Body of pancreas (tissue), 4 donors: ENCODE measurements at regions not wholly inside any gene's neighbourhood (a gene's known extent, or its start where the extent isn't known, plus 50 kb on each side); places are given as distances from the start of the nearest gene placed in this dataset.

Experiments used
- ATAC-seq: fragments of 150-250 bp; one replicate; pipeline ENCODE4 v1.9.1; 2016
- DNase-seq, 4 donors: peaks; one replicate each; pipeline ENCODE4 v3.0.0-alpha.2; 2019
- H3K27ac ChIP-seq, 4 donors: fragments of 200-600 bp; sonication (generic); 1 replicate in 3 of 4; 2 replicates in 1 of 4; pipeline versions ENCODE4 v1.5.1 to v1.6.1; 2016 to 2019; ENCODE audit warnings: mild to moderate bottlenecking in 1 of 4, mixed read lengths in 1 of 4, moderate library complexity in 1 of 4
- H3K27me3 ChIP-seq, 2 donors: fragments of 200-600 bp; sonication (generic); one replicate each; pipeline ENCODE4 v1.6.0; 2016; ENCODE audit warnings: mild to moderate bottlenecking in 1 of 2
- H3K36me3 ChIP-seq, 2 donors: fragments of 200-600 bp; sonication (generic); replicated peaks in 1 of 2; 2 replicates each; pipeline ENCODE4 v1.5.1; 2016; ENCODE audit warnings: low read depth in 2 of 2; ENCODE audit not compliant: insufficient read depth in 1 of 2
- H3K4me1 ChIP-seq: fragments of 200-600 bp; sonication (generic); one replicate; pipeline ENCODE4 v1.6.0; 2016
- H3K4me3 ChIP-seq, 2 donors: fragments of 200-600 bp; sonication (generic); 1 replicate in 1 of 2; 2 replicates in 1 of 2; pipeline ENCODE4 v1.5.1; 2016 to 2019
- H3K9me3 ChIP-seq, 3 donors: fragments of 200-600 bp; sonication (generic); 1 replicate in 2 of 3; 2 replicates in 1 of 3; pipeline ENCODE4 v1.5.1; 2016
- POLR2A ChIP-seq, 3 donors: fragments of 450-650 bp; IDR thresholded peaks; one replicate each; pipeline ENCODE4 v1.6.1; 2016; ENCODE audit warnings: antibody characterized with exemption in 3 of 3, mild to moderate bottlenecking in 2 of 3
- WGBS, 2 donors: methylation state at CpG; one replicate each; pipeline ENCODE4 v1.1.5; 2017; 5-methylcytosine and 5-hydroxymethylcytosine counted together
- intact Hi-C: fragments of 100-400 bp; cut with DNase I; formaldehyde crosslinking; loops from one replicate; pipeline ENCODE4 v1.15.1; 2023
- TF ChIP-seq, protein P1 (sequence below), 7 experiments: fragments of 450-650 bp in 4 of 7; fragments of 200-600 bp in 3 of 7; sonication (generic) in 3 of 7; IDR thresholded peaks; one replicate each; pipeline ENCODE4 v1.5.1; 2016 to 2019; ENCODE audit warnings: antibody characterized with exemption in 7 of 7

GRCh38 chr15:53833134-53833624, 73.7 kb upstream of the WDR72 start:
- Histone ChIP-seq H3K27ac (no peak overlapping the region), H3K9me3 (no peaks in the 10 kb centered on the region), H3K36me3 (no peaks in the 10 kb centered on the region), H3K27me3 (no peaks in the 10 kb centered on the region), H3K4me1 (peaks cover 7% of the 10 kb centered on the region), H3K4me3 (no peak overlapping the region)
- WGBS, 2 donors: 26 to 29% methylated on average over 4 of the region's 4 CpGs
- ATAC-seq: no peak
- peak in 3 of 4 donors; percentile 19 to 31 (median 19) for DNase-seq
- intact Hi-C loops: no loop called here
- TF ChIP-seq, protein P1, sequence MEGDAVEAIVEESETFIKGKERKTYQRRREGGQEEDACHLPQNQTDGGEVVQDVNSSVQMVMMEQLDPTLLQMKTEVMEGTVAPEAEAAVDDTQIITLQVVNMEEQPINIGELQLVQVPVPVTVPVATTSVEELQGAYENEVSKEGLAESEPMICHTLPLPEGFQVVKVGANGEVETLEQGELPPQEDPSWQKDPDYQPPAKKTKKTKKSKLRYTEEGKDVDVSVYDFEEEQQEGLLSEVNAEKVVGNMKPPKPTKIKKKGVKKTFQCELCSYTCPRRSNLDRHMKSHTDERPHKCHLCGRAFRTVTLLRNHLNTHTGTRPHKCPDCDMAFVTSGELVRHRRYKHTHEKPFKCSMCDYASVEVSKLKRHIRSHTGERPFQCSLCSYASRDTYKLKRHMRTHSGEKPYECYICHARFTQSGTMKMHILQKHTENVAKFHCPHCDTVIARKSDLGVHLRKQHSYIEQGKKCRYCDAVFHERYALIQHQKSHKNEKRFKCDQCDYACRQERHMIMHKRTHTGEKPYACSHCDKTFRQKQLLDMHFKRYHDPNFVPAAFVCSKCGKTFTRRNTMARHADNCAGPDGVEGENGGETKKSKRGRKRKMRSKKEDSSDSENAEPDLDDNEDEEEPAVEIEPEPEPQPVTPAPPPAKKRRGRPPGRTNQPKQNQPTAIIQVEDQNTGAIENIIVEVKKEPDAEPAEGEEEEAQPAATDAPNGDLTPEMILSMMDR (IDR thresholded peaks at IDR 0.05): no peak
- no peak for TF ChIP-seq POLR2A (IDR thresholded peaks at IDR 0.05)

GRCh38 chr15:53831907-53832770, 72.7 kb upstream of the WDR72 start:
- H3K27ac ChIP-seq: no peak overlapping the region
- 69 to 70% methylated on average over 5 of the region's 5 CpGs for WGBS, 2 donors

DNA sequence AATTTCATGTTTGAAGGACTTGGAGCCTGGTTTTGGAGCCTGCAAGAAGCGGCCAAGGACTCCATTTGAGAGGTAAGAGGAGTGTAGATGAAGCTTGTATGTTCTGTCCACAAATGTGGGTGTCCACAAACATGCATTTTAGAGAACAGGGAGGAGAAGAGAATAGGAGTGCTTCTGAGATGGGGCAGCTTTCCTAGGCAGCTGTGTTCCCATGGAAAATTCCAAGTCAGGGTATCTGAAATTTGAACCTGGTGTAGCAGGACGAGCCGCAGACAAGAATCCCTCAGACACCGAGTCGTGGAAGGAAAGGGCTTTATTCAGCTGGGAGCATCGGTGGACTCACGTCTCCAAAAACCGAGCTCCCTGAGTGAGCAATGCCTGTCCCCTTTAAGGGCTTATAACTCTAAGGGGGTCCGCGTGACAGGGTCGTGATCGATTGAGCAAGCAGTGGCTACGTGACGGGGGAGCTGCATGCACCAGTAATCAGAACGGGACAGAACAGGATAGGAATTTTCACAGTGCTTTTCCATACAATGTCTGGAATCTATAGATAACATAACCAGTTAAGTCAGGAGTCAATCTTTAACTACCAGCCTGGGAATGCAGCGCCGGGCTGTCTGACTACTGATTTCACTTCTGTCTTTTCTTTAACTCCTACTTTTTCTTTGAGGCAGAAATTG, 71.4 kb upstream of the WDR72 start:
- Histone ChIP-seq H3K27me3 (no peaks in the 10 kb centered on the region), H3K4me3 (no peak overlapping the region), H3K36me3 (no peaks in the 10 kb centered on the region), H3K4me1 (peaks cover 7% of the 10 kb centered on the region), H3K27ac (no peak overlapping the region), H3K9me3 (no peaks in the 10 kb centered on the region)
- WGBS, 2 donors: 17 to 18% methylated on average over 17 of the region's 17 CpGs
- DNase-seq (peak in 1 of 4 donors; percentile 16), ATAC-seq (no peak)
- intact Hi-C loops: no loop called here
- TF ChIP-seq, protein P1 (IDR thresholded peaks at IDR 0.05): no peak
- no peak for TF ChIP-seq POLR2A (IDR thresholded peaks at IDR 0.05)

More at GRCh38 chr15:53831907-53832770, 72.7 kb upstream of the WDR72 start:
- Histone ChIP-seq H3K4me1 (peaks cover 7% of the 10 kb centered on the region), H3K4me3 (no peak overlapping the region), H3K36me3 (no peaks in the 10 kb centered on the region), H3K27me3 (no peaks in the 10 kb centered on the region), H3K9me3 (no peaks in the 10 kb centered on the region)
- intact Hi-C loops: no loop called here
- DNase-seq: no peak
- TF ChIP-seq, protein P1 (IDR thresholded peaks at IDR 0.05): no peak
- TF ChIP-seq POLR2A (IDR thresholded peaks at IDR 0.05): no peak
- no peak for ATAC-seq

- H3K27ac ChIP-seq: no peak overlapping the region
- TF ChIP-seq, protein P1 (IDR thresholded peaks at IDR 0.05): no peak
- TF ChIP-seq POLR2A (IDR thresholded peaks at IDR 0.05): no peak
- no peak overlapping the region for H3K4me3 ChIP-seq
- H3K4me1 ChIP-seq: peaks cover 7% of the 10 kb centered on the region
- DNase-seq (no peak), ATAC-seq (no peak)
- H3K27me3 ChIP-seq: no peaks in the 10 kb centered on the region
- H3K9me3 ChIP-seq: no peaks in the 10 kb centered on the region
- intact Hi-C loops: no loop called here
- no peaks in the 10 kb centered on the region for H3K36me3 ChIP-seq
- 83 to 85% methylated on average over 2 of the region's 2 CpGs for WGBS, 2 donors
Measured at GRCh38 chr15:53829923-53830459, 70.5 kb upstream of the WDR72 start.
